ENCODE measurements at regions not wholly inside any gene's neighbourhood (a gene's known extent, or its start where the extent isn't known, plus 50 kb on each side); places are given as distances from the start of the nearest gene placed in this dataset.

DNA sequence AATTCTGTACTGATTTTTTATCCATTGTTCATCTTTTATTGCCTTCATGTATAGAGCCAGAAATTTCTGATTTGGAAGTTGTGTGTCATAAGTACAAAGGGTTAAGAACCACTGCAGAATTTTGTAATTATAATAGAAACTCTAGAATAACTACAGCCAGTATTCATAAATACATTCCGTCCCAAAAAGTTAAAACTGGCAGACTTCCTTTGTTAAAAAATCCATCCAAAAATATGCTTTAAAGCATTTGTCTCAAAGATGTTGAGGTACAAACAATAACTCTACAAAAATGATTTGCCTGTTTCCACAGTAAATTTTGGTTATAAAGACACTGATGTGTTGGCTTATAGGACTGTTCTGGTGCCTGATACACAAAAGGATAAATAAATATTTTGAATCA is 436.6 kb downstream of the DTWD2 start:
- DNase-seq = no peak

GRCh38 chr5:118551031-118551430 is 437.3 kb downstream of the DTWD2 start:
- no peak for DNase-seq

GRCh38 chr5:118548761-118549720 is 439.3 kb downstream of the DTWD2 start:
- no peak for DNase-seq

- DNase-seq = no peak
Measured at GRCh38 chr5:118545470-118545869, 442.9 kb downstream of the DTWD2 start.

- DNase-seq = no peak
Measured at GRCh38 chr5:118544887-118545449, 443.4 kb downstream of the DTWD2 start.

- DNase-seq = no peak
Measured at GRCh38 chr5:118533923-118534322, 454.4 kb downstream of the DTWD2 start.

- no peak for DNase-seq
Measured at GRCh38 chr5:118533156-118533555, 455.2 kb downstream of the DTWD2 start.

DNA sequence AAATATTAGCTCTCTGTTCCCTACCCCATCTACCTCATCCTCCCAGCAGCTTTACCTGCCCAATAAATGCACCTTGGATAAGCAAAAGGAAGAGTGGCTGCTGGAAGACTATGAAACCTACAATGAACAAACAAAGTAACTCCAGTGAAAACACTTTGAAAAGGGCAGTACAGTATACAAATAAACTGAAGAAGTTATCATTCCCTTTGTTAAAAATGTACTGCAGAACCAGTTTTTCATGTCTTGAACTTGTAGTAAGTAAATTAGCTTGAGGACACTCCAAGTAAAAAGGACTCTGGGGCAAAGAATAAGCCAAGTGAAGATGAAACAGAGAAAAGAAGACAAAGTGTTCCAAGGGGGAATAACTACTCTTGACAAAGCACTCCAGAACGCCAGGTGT is 457.1 kb downstream of the DTWD2 start:
- DNase-seq = no peak

DNA sequence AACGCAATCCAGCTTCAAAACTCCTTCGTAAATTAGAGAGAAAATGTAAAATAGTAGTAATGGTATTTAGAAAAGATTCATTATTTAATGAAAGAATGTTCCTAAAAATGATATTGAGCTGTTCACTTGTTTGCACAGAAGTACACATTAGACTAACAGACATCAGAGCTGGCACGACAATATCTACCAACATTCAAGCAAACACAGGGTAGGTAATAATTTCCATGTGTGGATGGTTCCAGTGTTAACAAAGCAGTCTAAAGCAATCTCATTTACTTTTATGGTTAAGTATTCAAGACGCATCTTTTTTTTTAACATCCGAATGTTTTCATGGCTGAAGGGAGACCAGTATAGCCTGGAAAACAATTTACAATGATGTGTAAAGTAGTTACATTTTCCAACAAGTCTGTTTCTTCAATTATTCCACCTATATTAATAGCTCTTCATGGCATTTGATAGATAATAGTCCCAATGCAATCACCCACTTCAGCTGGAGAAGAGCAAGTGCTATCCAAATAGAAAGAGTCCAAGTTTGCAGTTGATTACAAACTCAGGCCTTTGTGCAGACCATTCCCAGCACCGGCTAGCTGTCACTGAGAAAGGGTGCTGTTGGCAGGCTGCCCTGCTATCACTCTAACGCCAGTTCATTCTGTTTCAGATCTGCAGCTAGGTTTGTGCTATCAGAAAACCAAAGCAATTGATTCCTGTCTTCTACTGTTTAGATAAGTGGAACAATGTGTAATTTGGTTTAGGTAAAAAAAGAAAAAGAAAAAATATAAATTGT is 458.8 kb downstream of the DTWD2 start:
- DNase-seq = peak in 1 of 2 experiments; percentile 6

DNA sequence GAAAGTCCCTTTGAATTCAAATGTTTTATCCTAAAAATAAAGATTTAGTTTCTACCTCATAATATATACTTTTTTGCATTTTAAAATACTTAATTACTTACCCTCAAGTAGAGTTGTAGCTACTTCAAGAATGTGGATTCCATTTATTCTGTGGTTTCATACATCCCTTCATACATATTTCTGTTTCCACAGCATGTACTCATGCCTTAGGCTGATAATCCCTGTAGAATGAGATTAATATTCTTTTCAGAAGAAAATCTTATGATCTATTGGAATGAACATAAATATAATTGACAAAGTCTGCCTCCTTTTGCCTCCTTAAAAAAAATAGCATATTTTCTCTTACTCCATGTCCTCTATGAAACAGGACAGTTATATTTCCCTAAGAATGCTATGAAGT is 465.7 kb downstream of the DTWD2 start:
- no peak for DNase-seq

- DNase-seq = no peak
Measured at GRCh38 chr5:118520771-118521415, 467.5 kb downstream of the DTWD2 start.

- no peak for DNase-seq
Measured at GRCh38 chr5:118519466-118519865, 468.9 kb downstream of the DTWD2 start.

GRCh38 chr5:118518720-118519119 is 469.6 kb downstream of the DTWD2 start:
- DNase-seq = no peak

DNA sequence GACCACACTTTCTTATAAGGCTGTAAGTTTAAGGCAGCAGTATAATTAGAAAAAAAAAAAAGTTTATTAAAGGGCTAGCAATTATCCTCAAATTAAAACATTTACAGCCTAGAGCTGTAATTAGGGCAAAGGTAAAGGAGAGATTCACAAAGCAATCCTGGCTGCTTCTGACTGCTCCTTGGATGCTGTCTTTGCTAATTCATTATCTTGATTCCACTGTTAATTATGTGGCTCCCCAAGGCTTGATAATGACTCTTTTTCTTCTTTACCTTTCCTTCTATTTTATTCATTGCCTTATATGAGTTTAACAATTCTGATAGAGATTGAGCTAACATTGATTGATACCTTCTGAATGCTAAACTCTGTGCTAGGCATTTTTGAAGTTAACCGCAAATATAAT is 476.5 kb downstream of the DTWD2 start:
- DNase-seq = no peak

- DNase-seq = no peak
Measured at GRCh38 chr5:118506217-118506852, 482.0 kb downstream of the DTWD2 start.

- DNase-seq = peak; percentile 1 to 8
Measured at GRCh38 chr5:118502232-118502631, 486.1 kb downstream of the DTWD2 start.

DNA sequence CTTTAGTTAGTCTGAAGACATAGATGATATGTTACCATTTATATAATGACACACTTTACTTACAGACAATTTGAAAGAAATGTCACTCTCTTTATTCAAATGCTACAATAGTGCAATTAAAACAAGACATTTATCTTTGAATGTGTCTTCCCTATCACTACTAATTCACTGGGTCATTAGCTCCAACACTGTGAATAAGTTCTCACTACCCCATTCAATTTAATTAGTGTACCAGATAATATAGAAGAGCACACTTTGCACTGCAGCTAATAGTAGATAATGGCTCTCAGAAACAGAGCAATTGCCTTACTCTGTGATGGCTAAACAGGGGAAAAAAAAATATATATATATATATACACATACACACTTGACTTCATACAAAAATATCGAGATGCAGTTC is 497.0 kb downstream of the DTWD2 start:
- no peak for DNase-seq

- no peak for DNase-seq
Measured at GRCh38 chr5:118486647-118487225, 501.6 kb downstream of the DTWD2 start.

DNA sequence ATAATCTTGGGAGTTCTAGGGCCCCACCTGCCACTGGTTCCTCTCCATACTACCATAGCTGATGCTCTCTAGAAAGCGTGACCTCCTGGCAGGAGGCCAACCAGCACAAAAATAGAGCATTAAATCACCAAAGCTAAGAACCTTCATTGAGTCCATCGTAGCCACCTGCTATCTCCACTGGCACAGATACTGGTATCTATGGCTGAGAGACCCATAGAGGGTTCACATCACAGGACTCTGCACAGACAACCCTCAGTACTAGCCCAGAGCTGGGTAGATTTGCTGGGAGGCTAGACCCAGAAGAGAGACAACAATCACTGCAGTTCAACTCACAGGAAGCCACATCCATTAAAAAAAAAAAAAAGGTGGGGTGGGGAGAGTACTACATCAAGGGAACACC is 509.1 kb downstream of the DTWD2 start:
- peak; percentile 1 to 27 for DNase-seq

GRCh38 chr5:118478852-118479251 is 509.5 kb downstream of the DTWD2 start:
- no peak for DNase-seq

DNA sequence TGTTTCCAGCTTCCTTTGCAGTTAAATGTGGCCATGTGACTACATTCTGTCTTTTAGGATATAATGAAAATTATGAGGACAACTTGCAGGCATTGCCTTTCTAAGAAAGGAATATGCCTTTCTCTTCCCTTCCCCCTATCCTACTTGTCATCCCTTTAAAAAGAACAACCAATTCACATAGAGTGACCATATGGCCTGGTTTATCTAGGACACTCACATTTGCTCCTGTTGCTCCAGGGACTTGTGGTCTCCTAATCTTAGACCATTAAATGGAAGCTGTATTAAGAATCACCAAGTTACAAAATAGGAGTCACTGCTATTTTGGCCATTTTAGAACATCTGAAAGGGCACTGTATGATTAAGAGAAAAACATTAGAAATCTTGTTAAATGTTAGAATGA is 520.3 kb downstream of the DTWD2 start:
- DNase-seq = no peak

- DNase-seq = no peak
Measured at GRCh38 chr5:118467103-118467502, 521.2 kb downstream of the DTWD2 start.

All from SHP77 (cell line).